DMS79 treated with DMSO at 0.1 percent for 48 hours (cell line): ENCODE measurements at regions not wholly inside any gene's neighbourhood (a gene's known extent, or its start where the extent isn't known, plus 50 kb on each side); places are given as distances from the start of the nearest gene placed in this dataset.
"Not testable (repeated sequence)": the region's sequence is repeated elsewhere in the genome, so short reads cannot be mapped to it uniquely, and the experiment has no call there.

ENCODE experiments used
- DNase-seq: peaks from one replicate; lab custom pipeline; 2025; lab: John Stamatoyannopoulos, UW

DNA sequence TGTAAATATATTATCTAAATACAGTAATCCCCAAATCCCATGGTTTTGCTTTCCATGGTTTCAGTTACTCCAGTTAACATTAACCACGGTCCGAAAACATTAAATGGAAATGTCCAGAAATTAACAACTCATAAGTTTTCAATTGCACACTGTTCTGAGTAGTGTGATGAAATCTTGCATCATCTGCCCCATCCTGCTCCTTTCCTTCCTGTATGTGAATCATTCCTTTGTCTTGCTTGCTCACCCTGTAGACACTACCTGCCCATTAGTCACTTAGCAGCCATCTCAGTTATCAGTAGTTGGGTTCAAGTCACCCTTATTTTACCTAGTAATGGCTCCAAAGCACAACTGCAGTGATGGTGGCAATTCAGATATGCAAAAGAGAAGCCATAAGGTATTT, 1568.5 kb upstream of the WWC1 start:
- DNase-seq: no peak

GRCh38 chr5:166724284-166724683, 1567.2 kb upstream of the WWC1 start:
- DNase-seq: no peak

DNA sequence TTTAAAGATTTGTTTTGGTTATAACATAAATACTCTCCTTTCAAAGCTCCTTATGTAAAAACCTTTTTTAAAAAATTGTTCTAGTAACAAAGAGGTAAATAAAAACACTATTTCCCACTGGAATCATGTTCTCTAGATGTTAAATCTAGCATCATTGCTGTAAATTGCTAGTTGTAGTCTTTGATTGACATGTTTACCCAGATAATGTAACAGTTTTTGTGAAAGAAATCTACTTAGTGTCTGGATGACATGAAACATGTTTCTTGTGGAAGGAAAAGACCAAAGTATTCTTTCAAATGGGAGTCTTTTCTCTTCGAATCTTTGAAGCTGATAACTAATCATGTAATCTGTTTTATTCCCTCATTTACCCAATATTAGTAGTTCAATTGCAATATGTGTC, 1565.9 kb upstream of the WWC1 start:
- no peak for DNase-seq

DNA sequence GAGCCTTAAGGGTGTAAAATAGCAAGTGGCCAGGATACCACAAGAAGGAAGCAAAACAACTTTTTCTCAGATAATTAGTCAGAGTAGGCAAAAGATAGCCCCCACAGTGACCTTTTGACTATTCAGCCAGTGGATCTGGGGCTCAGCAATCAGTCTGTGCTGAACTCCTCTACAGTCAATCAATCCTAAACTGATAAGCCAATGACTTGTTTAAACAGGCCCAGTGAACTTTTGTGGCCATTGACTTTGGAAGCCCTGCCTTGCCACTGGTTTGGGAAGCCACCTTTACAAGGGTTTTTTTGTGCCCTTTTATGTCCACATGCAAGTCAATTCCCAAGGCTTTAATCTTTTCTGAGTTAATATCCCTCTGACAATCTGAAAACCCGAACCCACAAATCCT, 1565.0 kb upstream of the WWC1 start:
- DNase-seq: no peak

DNA sequence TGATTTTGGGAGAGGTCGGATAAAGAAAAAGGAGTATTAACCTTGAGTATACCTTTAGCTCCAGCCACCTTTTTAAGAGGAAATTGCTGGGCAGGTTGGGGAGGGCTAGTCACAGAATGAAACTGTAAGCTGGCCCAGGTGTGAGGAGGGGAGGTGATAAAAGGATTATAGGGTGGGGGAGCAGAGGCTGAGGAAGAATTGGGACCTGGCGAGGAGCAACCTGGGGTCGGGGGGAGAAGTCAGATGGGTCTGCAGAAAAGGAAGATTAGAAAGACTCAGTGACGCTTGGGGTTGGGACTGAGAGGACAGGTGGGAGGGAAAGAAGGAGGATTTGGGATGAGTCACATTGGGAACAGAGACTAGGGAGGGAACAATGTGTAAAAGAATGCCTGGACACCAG, 1548.5 kb upstream of the WWC1 start:
- DNase-seq: not testable (repeated sequence)

GRCh38 chr5:166746506-166746905, 1544.9 kb upstream of the WWC1 start:
- no peak for DNase-seq

DNA sequence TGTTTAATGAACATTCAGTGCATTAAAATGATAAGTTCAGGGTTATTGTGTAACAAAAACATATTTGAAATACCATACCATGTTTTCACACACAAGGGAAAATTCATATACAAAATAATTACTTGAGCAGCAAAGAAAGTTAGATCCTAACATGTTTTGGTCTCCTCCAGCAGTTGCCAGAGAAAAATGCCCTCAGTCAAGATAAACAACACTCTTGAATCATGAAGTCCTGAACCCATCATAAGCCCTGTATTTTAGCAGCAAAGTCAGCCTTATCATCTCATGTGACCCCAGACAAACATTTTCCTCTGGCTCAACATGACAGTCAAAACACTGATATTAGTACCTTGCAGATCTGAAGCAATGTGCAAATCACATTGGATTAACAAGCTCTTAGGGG, 1541.1 kb upstream of the WWC1 start:
- no peak for DNase-seq

DNA sequence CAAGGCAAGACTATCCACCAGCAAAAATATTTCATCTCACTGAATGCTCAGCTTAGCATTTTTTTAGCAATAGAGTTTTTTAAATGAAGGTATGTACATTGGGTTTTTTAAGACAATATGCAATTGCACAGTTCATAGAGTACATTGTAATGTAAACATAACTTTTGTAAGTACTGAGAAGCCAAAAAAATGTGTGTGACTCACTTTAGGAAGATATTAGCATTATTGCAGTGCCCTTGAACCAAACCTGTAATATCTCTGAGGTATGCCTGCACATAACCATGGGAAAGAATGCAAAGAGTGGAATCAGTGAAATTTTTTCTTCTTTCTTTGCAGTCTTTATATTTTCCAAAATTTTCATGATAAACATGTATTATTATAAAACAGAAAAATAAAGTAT, 1533.3 kb upstream of the WWC1 start:
- no peak for DNase-seq

DNA sequence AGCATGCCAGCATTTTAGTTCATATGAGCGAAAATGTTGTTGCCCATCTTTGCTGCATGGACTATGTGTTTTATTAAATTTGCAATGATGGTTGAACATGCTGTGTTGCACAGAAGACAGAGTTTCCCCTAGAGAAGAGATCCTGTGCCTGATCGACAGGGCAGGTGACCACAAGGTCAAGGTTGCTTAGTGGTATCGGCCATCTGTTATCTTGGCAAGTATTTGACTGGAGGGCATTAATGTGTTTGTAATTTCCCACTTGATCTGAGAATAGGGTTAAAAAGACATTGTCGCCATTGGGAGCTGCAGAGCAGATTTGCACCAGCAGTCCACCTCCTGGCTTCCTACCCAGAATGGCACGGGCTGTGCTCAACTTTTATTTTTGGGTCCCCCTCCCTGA, 1523.6 kb upstream of the WWC1 start:
- no peak for DNase-seq

DNA sequence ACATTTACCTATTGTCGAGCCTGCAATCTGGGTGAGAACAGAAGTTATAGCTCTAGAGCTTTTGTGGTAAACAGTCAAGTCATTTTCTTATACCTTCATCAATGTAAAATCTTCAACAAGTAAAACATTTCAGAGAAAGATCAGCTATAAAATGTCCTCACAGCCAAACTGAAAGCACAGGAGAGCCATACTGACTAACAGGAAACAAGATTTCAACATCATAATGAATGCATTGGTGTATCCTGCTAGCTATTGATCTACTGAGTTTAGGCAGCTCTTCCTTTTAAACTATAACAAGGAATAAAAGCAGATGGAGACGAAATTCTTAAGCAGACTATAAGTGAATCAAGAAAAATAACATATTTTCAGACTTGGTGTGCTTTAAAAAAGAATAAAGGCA, 1522.9 kb upstream of the WWC1 start:
- no peak for DNase-seq

- DNase-seq: no peak
These were observed 1518.7 kb upstream of the WWC1 start for GRCh38 chr5:166772770-166773169.

DNA sequence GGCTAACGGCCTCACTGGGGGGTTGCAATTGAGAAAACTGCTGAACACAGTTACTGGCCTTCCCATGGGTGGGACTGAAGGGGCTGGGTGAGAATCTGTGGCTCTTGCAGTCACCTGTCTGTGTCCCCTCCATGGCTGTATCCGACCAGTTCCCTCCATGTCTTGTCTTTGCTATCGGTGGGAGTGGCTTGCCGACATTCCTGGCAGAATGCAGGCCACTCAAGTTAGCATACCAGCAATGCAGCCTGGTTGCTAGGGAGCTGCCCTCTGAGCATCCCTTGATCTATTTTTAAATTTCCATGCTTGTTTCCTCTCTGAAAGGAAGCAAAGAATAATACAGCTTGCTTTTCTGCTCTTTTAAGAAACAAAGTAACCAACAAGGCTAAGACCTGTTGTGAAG, 1509.7 kb upstream of the WWC1 start:
- no peak for DNase-seq

DNA sequence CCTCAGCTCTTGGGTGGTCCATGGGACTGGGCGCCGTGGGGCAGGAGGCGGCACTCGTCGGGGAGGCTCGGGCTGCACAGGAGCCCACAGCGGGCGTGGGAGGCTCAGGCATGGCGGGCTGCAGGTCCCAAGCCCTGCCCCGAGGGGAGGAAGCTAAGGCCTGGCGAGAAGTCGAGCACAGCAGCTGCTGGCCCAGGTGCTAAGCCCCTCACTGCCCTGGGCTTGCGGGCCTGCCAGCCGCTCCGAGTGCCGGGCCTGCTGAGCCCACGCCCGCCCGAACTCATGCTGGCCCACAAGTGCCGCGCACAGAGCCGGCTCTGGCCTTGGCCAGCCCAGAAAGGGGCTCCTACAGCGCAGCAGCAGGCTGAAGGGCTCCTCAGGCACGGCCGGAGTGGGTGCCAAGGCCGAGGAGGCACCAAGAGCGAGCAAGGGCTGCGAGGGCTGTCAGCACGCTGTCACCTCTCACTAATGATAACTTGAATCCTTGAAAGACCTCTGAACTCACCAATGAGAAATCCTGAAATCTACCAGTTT, 1506.8 kb upstream of the WWC1 start:
- DNase-seq: no peak

DNA sequence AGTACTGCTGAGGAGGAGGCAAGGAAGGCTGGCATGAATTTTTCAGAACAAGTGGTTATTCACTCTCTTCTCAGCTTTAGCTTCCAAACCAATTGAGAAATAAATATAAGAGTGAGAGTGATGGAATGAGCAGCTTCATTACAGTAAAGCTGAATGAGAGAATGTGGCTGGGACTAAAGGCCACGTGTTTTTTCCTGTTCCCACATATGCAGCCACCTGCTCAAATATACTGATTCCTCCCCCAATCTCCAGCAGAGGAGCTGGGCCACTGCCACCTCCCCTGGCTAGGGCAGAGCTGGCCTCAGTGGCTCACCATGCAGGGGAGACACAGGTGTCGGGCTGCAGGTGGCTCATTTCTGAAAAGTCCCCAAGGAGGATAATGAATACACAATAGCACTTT, 1505.3 kb upstream of the WWC1 start:
- no peak for DNase-seq

DNA sequence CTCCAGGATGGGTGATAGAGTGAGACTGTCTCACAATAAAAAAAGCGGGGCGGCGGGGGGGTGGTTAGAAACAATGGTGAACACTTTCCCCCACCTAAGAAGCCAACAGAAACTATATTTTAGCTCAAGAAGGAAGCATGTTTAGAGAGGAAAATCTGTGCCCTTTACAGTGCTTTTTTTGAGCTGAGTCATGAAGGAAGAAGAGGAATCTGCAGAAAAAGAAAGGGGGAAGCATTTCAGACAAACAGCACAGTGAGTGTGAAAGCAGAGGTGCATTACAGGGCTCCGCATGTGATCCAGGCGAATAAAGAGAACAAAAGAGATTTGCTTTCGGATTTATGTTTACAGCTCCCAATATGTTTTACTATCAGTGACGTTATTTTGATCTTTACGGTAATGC, 1504.6 kb upstream of the WWC1 start:
- DNase-seq: no peak

DNA sequence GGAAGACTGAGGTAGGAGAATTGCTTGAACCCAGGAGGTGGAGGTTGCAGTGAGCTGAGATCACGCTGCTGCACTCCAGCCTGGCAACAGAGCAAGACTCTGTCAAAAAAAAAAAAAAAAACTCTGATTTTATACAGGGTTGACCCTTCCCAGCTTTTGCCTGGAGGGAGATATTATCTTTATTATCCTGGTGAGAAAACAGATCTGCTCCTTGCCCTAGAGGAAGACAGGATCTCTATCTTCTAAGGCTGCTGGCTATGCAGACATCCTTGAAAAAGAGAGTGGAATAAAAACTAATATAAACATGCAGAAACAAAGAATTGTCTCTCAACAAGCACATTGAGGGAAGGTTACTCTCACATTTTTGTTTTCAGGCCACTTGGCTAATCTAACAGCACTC, 1503.4 kb upstream of the WWC1 start:
- DNase-seq: no peak

GRCh38 chr5:166795756-166796155, 1495.7 kb upstream of the WWC1 start:
- DNase-seq: no peak

DNA sequence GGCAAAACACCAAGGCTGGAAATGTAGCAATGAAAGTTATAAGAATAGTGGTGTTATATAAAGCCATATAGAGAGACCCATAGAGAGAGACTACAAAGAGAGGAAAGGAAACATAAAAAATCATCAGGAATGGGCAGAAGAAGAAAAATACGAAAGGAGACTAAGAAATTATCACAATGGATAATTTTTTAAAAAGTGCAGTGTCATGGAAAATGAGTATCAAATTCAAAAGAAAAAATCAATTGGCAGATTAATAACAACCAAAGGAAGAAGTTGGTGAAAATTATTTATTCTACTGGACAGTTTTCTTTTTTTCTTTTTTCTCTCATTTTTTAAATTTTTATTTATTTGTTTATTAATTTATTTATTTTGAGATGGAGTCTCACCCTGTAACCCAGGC, 1488.4 kb upstream of the WWC1 start:
- no peak for DNase-seq

DNA sequence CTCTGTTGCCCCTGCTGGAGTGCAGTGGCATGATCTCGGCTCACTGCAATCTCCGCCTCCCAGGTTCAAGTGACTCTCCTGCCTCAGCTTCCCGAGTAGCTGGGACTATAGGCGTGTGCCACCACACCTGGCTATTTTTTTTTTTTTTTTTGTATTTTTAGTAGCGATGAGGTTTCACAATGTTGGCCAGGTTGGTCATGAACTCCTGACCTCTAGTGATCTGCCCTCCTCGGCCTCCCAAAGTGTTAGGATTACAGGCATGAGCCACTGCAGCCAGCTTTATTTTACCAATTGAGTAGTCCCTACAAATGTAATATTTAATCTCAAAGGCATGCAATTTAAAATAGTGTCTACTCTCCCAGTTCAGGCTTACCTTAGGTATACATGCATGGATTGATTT, 1487.2 kb upstream of the WWC1 start:
- DNase-seq: not testable (repeated sequence)

DNA sequence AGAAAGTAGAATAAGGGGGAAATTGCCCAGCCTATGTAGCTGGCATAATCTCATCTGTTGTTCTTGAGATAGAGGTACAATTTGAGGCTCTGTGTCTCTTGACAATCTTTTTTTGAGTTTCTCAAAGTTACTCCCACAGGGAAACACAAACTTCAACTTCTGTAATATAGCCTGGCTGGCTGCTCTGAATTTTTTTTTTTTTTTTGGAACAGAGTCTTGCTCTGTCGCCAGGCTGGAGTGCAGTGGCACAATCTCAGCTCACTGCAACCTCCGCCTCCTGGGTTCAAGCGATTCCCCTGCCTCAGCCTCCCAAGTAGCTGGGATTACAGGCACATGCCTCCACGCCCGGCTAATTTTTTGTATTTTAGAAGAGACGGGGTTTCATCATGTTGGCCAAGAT, 1486.8 kb upstream of the WWC1 start:
- not testable (repeated sequence) for DNase-seq

- DNase-seq: not testable (repeated sequence)
These were observed 1481.3 kb upstream of the WWC1 start for GRCh38 chr5:166810093-166810658.

GRCh38 chr5:166810721-166811120, 1480.7 kb upstream of the WWC1 start:
- DNase-seq: no peak

GRCh38 chr5:166823360-166823759, 1468.1 kb upstream of the WWC1 start:
- DNase-seq: no peak

DNA sequence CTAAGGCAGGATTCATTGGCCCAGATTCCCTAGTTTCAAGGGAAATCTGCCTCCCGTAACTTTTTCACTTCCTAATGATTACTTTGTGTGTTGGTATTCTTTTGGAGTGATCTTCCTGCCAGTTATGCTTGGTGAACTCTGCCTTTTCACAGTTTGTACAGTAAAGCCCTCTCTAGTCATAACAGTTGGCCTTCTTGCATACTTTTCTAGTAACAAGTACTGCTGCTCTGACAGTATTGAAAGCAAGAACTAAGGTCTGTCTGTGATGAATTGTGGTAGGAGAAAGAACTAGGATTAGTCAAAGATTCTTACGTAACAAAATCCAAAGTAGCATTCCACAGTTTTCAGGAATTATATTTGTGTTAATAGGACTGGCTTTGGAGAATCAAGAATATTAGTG, 1457.2 kb upstream of the WWC1 start:
- DNase-seq: no peak

GRCh38 chr5:166845044-166845443, 1446.4 kb upstream of the WWC1 start:
- DNase-seq: no peak
